GM18505 (cell line): ENCODE measurements at regions not wholly inside any gene's neighbourhood (a gene's known extent, or its start where the extent isn't known, plus 50 kb on each side); places are given as distances from the start of the nearest gene placed in this dataset.

Experiments used
- ATAC-seq: cut with Tn5 transposase; IDR thresholded peaks from one replicate; pipeline ENCODE4 v1.9.1; 2021; ENCODE audit not compliant: unreplicated experiment
- POLR2A ChIP-seq: IDR thresholded peaks from 4 replicates; pipeline ENCODE4 v1.6.1; 2011; ENCODE audit warnings: borderline replicate concordance; ENCODE audit not compliant: insufficient read depth, insufficient read length; ENCODE audit errors: extremely low read depth

DNA sequence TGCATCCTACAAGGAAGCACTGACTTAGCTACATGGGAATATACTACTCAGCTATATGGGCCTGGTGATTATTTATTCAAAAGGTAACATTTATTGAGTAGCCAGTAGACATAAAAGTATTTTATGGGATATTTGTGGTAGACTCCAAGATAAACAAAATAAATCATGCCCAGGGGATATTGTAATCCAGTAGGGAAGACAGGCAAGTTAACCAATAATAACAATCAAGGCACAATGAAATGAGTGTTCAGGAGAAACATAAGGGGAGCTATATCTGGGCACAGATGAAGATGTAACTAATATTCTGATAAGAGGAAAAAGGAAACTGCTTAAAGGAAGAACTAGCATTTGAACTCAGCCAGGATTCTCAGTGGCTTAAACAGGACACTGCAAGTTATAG, 161.4 kb upstream of the MTNR1B start:
- no peak for TF ChIP-seq POLR2A
- ATAC-seq: no peak

DNA sequence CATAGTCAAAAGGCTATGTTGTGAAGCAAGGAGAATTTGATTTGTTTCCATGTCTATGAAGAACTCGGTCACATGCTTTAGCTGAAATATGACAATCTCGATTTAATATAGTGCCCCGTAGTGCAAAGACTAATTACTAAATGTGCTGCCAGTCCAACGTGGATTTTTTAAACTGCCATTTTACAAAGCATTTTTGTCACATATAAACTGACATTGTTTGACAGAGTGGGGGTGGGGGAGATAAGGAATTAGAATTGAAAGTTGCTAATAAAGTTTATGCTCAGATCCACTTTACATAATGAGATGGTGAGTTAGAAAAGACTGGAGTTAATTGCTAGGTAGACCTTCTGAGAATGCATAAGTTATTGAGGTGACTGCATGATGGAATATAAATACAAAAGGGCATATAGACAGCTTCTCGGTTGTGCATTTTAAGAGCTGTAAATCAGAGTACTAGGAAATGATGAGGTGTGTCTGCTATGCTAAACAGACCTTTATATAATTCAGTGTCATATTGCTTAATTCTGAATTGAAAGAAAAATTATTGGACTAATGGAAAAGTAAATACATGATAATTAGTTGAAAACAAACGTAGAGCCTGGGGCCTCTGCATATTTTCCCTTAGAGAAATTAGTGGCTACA, 158.9 kb upstream of the MTNR1B start:
- ATAC-seq: no peak
- TF ChIP-seq POLR2A: no peak

DNA sequence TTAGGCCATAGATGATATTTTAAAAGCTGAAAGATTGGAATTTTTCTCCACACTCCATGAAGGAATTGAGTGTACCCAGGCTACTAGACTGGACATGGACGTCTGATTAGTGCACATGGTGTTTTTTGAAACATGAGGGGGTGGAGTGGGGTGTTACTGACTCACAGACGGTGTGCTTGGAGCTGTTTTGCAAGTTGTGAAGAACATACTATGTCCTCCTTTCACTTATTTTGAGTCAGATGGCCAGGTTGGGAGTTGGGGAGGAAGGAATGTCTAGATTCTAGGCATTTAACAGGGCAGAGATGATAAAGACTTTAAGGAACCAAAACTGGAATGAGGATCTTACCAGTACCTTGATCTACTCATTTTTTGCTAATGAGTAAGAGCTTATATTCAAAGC, 158.1 kb upstream of the MTNR1B start:
- TF ChIP-seq POLR2A: no peak
- ATAC-seq: no peak

DNA sequence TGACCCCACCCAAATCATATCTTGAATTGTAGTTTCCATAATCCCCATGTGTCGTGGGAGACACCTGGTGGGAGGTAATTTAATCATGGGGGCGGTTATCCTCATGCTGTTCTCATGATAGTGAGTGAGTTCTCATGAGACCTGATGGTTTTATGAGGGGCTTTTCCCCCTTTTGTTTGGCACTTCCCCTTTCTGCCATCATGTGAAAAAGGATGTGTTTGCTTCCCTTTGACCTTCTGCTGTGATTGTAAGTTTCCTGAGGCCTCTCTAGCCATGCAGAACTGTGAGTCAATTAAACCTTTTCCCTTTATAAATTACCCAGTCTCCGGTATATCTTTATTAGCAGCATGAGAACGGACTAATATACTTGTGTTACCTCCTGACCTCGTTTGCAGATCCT, 156.6 kb upstream of the MTNR1B start:
- no peak for TF ChIP-seq POLR2A
- no peak for ATAC-seq

DNA sequence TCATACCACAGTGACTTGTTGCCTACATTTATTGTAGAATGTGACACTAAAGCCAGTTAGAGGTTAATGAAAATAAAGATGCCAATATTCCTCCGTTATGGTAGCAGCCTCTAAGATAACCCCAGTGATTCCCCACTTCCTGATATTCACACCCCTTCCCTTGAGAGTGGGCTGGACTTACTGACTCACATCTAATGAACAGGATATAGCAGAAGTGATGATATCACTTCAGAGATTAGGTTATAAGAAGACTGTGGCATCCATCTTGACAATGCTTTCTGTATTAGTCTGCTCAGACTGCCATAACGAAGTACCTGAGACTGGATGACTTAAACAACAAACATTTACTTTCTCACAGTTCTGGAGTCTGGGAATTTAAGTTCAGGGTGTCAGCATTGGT, 149.6 kb upstream of the MTNR1B start:
- ATAC-seq: no peak
- TF ChIP-seq POLR2A: no peak

DNA sequence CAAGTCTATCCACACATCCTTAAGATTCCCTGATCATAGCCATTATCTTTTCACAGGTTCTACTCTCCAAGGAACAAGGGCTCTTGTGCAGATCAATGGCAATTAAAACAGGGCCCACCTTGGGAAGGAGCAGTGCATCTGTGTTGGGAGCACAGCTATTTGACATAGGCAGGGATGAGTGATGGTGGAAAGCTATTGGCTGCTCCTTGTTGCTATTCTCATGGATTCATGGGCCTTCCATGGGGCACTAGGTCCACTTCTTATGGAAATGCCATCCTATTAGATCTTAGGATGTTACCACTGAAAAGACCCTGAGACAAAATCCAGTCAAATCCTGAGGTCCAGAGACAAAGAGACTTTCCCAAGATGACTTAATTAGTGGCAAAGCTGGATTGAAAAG, 148.6 kb upstream of the MTNR1B start:
- ATAC-seq: no peak
- TF ChIP-seq POLR2A: no peak

DNA sequence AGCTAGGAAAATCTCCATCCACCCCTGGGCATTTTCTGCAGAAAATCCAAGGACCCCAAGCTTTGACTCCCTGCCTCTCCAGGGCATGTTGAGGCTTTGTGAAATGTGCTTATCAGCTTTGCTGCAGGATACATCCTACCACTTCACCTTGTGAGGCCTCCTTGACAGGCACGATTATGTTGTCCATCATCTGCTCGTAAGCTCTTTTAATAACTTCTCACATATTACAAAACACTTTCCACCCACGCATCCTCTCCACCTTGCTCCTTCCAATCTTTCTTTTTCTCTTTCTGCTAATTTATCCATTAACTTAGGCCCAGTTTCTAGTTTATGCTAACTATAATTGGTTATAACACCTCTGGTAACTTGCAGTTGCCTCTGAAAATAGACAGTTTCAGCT, 147.0 kb upstream of the MTNR1B start:
- no peak for ATAC-seq
- no peak for TF ChIP-seq POLR2A

DNA sequence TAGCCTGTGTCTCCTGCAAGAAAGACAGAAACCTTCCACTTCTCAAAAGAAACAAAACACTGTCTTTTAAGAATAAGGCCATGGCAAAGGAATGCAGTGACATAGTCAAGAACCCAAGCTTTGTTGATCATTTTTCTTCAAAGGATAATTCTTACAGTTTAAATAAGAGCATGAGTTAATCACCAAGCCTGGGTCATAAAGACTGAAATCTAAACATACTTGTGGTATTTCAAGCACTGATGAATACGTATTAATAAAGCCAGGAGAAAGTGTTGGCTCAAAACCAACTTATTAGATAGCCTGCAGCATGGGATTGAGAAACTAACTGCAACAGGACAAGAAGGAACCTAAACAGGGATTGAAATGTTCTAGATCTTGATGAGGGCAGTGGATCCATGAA, 143.3 kb upstream of the MTNR1B start:
- ATAC-seq: no peak
- TF ChIP-seq POLR2A: no peak

DNA sequence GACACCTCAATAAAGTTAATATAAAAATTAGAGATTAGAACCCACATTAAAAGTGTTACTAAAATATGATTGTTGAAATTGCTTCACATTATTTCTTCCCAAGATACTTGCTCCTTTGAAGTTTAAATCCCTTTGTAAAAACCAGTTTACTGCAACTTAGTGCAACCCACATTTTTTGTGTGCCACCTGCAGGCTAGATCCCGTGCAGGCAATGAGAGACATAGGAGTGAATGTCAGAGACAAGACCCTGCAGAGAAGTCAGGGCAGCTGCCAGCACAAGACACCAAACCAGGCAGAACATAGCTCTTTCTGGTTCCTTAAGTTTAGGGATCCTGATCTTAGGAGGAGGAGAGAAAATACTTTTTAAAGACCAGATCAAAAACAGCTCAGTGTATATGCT, 142.8 kb upstream of the MTNR1B start:
- no peak for TF ChIP-seq POLR2A
- ATAC-seq: no peak

DNA sequence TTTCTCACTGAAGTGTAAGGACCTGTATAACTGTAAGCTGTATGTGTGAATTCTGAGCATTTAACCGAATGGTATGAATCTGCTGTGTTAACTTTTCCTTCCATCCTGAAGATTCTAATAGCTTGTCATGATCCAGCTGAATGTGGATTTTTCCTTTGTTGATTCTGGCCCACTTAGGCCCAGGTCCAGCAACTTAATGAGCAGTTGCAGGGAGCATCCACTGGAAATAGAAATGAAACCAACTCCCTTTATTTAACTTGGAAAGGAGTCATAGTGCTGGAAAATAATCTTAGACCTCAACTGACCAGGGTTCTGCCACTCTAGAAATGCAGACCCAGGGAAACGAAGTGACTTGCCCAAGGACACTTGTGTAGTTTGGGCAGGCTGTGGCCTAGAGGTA, 142.3 kb upstream of the MTNR1B start:
- no peak for TF ChIP-seq POLR2A
- ATAC-seq: no peak

DNA sequence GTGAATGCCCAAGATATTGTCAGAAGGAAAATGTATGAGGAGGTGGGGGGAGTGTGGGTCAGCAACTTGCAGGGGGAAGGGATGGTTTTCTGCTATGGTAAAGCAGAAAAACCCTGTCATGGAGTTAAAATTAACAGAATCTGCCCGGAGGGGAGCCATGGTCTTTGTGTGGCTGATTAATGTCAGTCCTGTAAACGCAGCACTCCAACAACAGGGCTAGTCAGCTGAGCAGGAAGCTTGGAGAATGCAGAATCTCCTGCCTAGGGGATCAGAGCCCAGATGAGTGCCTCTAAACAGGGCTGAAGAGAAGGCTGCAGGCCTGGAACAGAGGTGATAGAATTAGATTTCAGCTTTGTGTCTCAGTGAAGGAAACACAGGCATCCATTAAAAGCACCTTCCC, 140.9 kb upstream of the MTNR1B start:
- TF ChIP-seq POLR2A: no peak

DNA sequence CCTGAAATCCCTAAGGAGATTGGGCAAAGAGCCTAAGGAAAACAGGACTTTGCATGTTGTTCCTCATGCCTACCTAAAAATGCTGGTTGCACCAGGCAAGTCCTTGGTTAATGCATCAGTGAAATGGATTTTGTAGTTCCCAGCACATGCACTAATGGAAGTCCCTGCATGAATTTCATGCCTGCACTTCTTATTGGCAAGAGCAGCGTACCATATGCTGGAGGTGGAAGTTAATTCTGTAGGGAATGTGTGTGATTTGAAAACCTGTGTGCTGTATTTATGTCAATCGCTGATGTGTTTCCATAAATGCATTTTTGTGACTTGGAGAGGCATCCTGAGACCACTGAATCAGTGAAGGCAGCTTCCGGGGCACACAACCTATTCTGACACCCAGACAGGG, 140.3 kb upstream of the MTNR1B start:
- ATAC-seq: no peak
- TF ChIP-seq POLR2A: no peak

More for the DNA sequence above, 140.9 kb upstream of the MTNR1B start:
- no peak for ATAC-seq

DNA sequence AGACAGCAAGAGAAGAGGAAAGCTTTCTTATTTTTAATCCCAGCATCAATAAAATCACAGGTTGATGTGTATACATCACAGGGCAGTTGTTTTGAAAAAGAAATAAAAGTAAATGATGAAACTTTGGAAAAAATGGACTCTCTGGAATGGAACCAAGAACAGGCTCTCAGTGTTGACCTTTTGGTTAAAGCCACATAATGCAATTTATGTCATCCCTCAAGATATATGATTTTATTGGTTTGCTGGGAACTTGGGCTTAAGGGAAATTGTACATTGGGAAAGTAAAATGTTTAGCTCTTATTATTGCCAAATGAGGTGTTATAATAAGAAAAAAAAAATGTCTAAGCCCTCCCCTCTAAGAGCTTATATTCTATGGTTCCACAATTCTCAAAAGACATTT, 139.8 kb upstream of the MTNR1B start:
- ATAC-seq: no peak
- no peak for TF ChIP-seq POLR2A

DNA sequence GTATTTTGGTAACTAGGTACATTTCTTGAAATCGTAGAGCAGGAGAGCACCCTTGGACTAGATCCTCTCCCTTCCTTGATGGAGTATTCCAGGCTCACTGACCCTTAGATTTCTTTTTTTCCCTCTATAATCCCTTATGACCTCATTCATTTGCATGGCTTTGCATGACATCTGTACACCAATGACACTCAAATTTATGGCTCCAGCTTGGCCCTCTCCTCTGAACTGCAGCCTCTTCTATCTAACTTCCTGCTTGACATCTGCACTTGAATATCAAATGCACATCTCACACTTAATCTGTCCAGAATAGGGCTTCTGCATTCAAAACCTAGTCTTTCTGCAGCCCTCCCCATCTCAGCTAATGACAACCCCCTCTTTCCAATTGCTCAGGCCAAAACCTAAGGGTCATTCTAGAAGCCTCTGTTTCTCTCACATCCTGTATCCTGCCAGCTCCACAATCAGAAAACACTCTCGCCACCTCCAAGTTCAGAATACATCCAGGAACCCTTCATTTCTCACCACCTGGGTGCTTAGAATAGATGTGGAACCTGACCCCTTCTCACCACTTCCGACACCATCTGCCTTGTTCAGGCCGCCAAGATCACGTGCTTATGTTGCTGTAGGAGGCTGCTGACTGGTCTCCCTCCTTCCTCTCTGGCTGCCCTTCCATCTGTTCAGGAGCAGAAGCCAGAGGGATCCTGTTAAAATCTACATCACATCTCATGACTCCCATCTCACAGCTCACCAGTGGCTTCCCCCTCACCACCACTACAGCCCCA, 138.9 kb upstream of the MTNR1B start:
- TF ChIP-seq POLR2A: no peak
- ATAC-seq: peak; percentile 69

DNA sequence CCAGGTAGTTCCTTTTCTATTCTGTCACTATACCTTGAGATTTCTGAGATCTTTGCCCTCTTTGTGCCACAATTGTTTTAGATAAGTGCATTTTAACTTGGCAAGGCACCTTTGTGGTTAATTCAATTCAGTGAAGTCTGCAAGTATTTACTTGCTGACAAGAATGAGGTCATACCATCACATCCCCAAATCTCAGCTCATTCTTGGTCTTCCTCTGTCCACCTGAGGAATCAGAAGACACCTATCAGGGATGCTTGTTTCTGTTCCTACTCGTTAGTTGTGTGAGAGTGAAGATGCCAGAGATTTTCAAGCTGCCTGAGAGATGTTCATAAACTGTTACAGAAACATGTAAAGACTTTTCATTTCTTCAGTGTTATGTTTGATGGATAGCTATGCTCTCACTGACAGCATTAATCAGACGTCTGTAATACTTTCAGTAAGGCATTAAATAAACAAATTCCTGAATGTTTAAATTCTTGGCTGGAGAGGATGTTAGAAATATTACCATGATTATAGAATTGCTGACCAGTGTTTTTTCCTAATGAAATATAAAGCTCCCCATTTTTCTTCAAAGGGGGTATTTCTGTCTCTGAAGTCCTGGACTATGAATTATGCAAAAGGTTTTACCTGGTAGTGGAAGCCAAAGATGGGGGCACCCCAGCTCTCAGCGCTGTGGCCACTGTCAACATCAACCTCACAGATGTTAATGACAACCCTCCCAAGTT, 135.0 kb upstream of the MTNR1B start:
- no peak for TF ChIP-seq POLR2A
- no peak for ATAC-seq

DNA sequence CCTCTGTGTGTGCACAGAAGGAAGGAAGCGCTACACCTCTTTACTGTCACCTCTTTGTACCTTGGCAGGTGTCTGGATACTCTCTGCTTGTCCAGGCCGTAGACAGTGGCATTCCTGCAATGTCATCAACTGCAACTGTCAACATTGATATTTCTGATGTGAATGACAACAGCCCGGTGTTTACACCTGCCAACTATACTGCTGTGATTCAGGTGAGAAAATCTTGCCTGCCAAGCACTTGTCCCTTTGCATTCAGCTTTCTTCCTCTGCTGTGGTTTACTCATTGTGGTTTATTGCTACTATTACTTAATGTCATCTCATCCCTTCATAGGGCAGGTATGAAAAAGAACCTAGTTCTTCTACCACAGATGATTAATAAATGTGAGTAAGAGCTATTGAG, 131.9 kb upstream of the MTNR1B start:
- no peak for TF ChIP-seq POLR2A
- no peak for ATAC-seq
